GM19438 (cell line): ENCODE measurements at regions not wholly inside any gene's neighbourhood (a gene's known extent, or its start where the extent isn't known, plus 50 kb on each side); places are given as distances from the start of the nearest gene placed in this dataset.
A peak's percentile ranks its signal among the peaks of the same experiment; 100 is the strongest.

Experiments used
- ATAC-seq: cut with Tn5 transposase; IDR thresholded peaks from one replicate; pipeline ENCODE4 v1.9.1; 2021; ENCODE audit warnings: low read depth; ENCODE audit not compliant: unreplicated experiment

GRCh38 chr5:124796495-124796894 is 50.1 kb upstream of the ZNF608 start:
- no peak for ATAC-seq

GRCh38 chr5:124797665-124798087 is 51.2 kb upstream of the ZNF608 start:
- ATAC-seq, result no peak

- no peak for ATAC-seq
These were observed 52.5 kb upstream of the ZNF608 start for GRCh38 chr5:124798890-124799289.

GRCh38 chr5:124801551-124801950 is 55.1 kb upstream of the ZNF608 start:
- no peak for ATAC-seq

- ATAC-seq, result no peak
These were observed 57.3 kb upstream of the ZNF608 start for GRCh38 chr5:124803617-124804323.

- no peak for ATAC-seq
These were observed 59.6 kb upstream of the ZNF608 start for GRCh38 chr5:124806026-124806372.

GRCh38 chr5:124806373-124807077 is 60.1 kb upstream of the ZNF608 start:
- ATAC-seq, result no peak

GRCh38 chr5:124808842-124809268 is 62.4 kb upstream of the ZNF608 start:
- ATAC-seq, result no peak

- ATAC-seq, result no peak
These were observed 64.1 kb upstream of the ZNF608 start for GRCh38 chr5:124810396-124811006.

- no peak for ATAC-seq
These were observed 66.4 kb upstream of the ZNF608 start for GRCh38 chr5:124812771-124813358.

- no peak for ATAC-seq
These were observed 69.9 kb upstream of the ZNF608 start for GRCh38 chr5:124816381-124816780.

GRCh38 chr5:124819201-124819600 is 72.8 kb upstream of the ZNF608 start:
- no peak for ATAC-seq

- no peak for ATAC-seq
These were observed 76.2 kb upstream of the ZNF608 start for GRCh38 chr5:124822647-124823046.

GRCh38 chr5:124823380-124823779 is 76.9 kb upstream of the ZNF608 start:
- ATAC-seq, result no peak

GRCh38 chr5:124824637-124825158 is 78.3 kb upstream of the ZNF608 start:
- no peak for ATAC-seq

GRCh38 chr5:124825250-124825982 is 79.0 kb upstream of the ZNF608 start:
- peak; percentile 92 for ATAC-seq

GRCh38 chr5:124825983-124826337 is 79.5 kb upstream of the ZNF608 start:
- ATAC-seq, result no peak

- ATAC-seq, result no peak
These were observed 82.3 kb upstream of the ZNF608 start for GRCh38 chr5:124828731-124829234.

GRCh38 chr5:124831687-124832240 is 85.3 kb upstream of the ZNF608 start:
- no peak for ATAC-seq

- ATAC-seq, result no peak
These were observed 86.1 kb upstream of the ZNF608 start for GRCh38 chr5:124832510-124832909.
